GM12875 (cell line): ENCODE measurements at regions not wholly inside any gene's neighbourhood (a gene's known extent, or its start where the extent isn't known, plus 50 kb on each side); places are given as distances from the start of the nearest gene placed in this dataset.

Source experiments
- H3K4me3 ChIP-seq: one replicate; pipeline ENCODE4 v1.5.1; 2011; ENCODE audit warnings: low read depth, low read length, control low read depth
- CTCF ChIP-seq: IDR thresholded peaks from 2 replicates; pipeline ENCODE4 v1.5.1; 2011; ENCODE audit warnings: low read depth, mild to moderate bottlenecking, control low read depth, inconsistent platforms, low read length, moderate library complexity, borderline replicate concordance; ENCODE audit not compliant: insufficient read depth

GRCh38 chr2:10220045-10220901 is 82.4 kb upstream of the HPCAL1 start:
- TF ChIP-seq CTCF = no peak
- no peak overlapping the region for H3K4me3 ChIP-seq

GRCh38 chr2:10220902-10221391 is 81.8 kb upstream of the HPCAL1 start:
- no peak overlapping the region for H3K4me3 ChIP-seq
- no peak for TF ChIP-seq CTCF

GRCh38 chr2:10221443-10221842 is 81.3 kb upstream of the HPCAL1 start:
- no peak overlapping the region for H3K4me3 ChIP-seq
- no peak for TF ChIP-seq CTCF

- H3K4me3 ChIP-seq = no peak overlapping the region
- TF ChIP-seq CTCF = no peak
Measured at GRCh38 chr2:10221976-10222870, 80.5 kb upstream of the HPCAL1 start.

GRCh38 chr2:10223471-10223870 is 79.2 kb upstream of the HPCAL1 start:
- TF ChIP-seq CTCF = no peak
- no peak overlapping the region for H3K4me3 ChIP-seq

GRCh38 chr2:10223932-10224720 is 78.6 kb upstream of the HPCAL1 start:
- no peak for TF ChIP-seq CTCF
- no peak overlapping the region for H3K4me3 ChIP-seq
